Skeletal muscle satellite cell (primary cell): ENCODE measurements at regions not wholly inside any gene's neighbourhood (a gene's known extent, or its start where the extent isn't known, plus 50 kb on each side); places are given as distances from the start of the nearest gene placed in this dataset.

Source experiments
- H3K27me3 ChIP-seq: 2 replicates; pipeline ENCODE4 v1.7.0; 2013; ENCODE audit warnings: low read length; ENCODE audit not compliant: control insufficient read depth, insufficient read depth
- H3K36me3 ChIP-seq: 2 replicates; pipeline ENCODE4 v1.7.0; 2013; ENCODE audit warnings: mild to moderate bottlenecking, control low read depth, low read length; ENCODE audit not compliant: insufficient read depth
- H3K4me1 ChIP-seq: 2 replicates; pipeline ENCODE4 v1.7.0; 2013; ENCODE audit warnings: low read length; ENCODE audit not compliant: control insufficient read depth, insufficient read depth
- H3K4me2 ChIP-seq: 2 replicates; pipeline ENCODE4 v1.7.0; 2013; ENCODE audit warnings: mild to moderate bottlenecking, low read length
- H3K4me3 ChIP-seq: 2 replicates; pipeline ENCODE4 v1.7.0; 2013; ENCODE audit warnings: low read length
- H3K9ac ChIP-seq: 2 replicates; pipeline ENCODE4 v1.7.0; 2013; ENCODE audit warnings: mild to moderate bottlenecking, low read depth, low read length, moderate library complexity
- H3K9me3 ChIP-seq: replicated peaks from 2 replicates; pipeline ENCODE4 v1.7.0; 2013; ENCODE audit warnings: mild to moderate bottlenecking, control low read depth, low read length

DNA sequence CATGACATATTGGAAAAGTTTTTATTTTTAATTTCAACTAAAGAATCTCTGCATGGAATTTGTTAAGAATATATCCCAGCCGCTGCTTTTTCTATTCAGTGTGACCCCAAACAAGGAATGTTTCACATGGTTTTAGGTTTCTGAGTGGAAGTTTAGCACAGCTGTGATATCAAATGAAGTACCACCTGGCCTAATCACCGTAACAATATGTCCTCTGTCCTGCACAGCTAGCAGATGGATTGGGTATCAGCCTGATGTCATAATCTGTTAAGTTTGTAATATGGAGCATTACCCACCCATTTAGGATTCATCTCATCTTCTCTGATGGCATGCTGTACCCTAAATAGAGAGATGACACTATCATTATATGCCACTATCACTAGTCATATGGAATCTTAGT is 963.7 kb upstream of the ADGRL2 start:
- no peak overlapping the region for H3K4me2 ChIP-seq
- H3K4me3 ChIP-seq: no peak overlapping the region
- H3K4me1 ChIP-seq: no peaks in the 10 kb centered on the region
- no peak overlapping the region for H3K9ac ChIP-seq
- no peaks in the 10 kb centered on the region for H3K36me3 ChIP-seq
- peaks cover 3% of the 10 kb centered on the region for H3K9me3 ChIP-seq
- H3K27me3 ChIP-seq: no peaks in the 10 kb centered on the region

DNA sequence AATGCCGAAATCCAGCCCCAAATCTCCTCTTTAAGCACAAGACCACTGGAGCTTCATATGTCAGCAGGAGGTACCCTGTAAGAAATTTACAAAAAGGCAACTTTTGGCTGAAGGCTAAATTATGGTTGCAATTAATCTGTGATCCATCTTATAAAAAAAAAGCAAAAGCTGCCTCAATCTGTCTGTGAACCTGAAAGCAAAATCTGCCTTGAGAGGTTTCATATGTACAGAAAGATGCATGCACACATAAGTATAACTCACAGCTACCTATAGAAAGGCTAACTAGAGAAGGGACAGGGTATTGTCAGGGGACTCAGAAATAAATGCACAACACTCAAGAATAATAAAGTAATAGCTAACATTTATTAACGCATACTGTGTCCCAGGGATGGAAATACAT is 964.2 kb upstream of the ADGRL2 start:
- Histone ChIP-seq H3K9me3 (peaks cover 3% of the 10 kb centered on the region), H3K27me3 (no peaks in the 10 kb centered on the region), H3K9ac (no peak overlapping the region), H3K36me3 (no peaks in the 10 kb centered on the region), H3K4me2 (no peak overlapping the region), H3K4me1 (no peaks in the 10 kb centered on the region), H3K4me3 (no peak overlapping the region)

DNA sequence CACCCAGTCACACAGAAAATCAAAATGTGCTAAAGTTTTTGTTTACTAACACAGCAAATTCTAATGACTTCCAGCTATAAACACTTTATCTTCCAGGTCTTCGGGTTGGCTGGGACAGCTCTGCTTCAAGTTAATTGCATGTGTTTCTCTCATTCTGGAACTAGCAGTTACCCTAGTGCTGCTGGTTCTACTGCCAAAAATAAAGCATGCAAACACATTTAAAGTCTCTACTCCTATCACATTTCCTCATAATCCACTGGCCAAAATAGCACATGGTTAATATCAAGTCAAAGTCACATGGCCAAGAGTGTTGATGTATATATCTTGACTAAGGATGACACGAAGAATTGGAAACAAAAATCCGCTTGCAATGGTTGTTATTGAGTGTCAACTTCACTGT is 973.1 kb upstream of the ADGRL2 start:
- no peaks in the 10 kb centered on the region for H3K4me1 ChIP-seq

DNA sequence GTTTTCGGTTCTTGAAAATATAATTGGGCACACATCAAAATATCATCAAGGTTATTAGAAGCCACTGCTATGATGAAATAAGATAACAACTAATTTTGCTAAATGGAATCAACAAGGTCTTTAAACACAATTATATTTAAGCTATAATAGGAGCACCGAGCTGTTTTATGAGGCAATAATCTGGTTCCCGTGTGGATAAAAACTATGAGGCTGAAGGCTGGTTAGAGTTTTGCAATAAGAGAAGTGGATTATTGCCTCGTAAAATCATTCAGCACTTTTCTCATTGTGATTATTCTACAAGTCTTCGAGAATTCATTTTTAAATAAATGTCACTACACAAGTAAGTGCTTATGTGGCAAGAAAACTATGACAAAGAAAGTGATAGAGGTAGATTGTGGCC is 975.7 kb upstream of the ADGRL2 start:
- Histone ChIP-seq H3K9me3 (no peaks in the 10 kb centered on the region), H3K4me1 (no peaks in the 10 kb centered on the region), H3K36me3 (no peaks in the 10 kb centered on the region), H3K4me2 (no peak overlapping the region), H3K4me3 (no peak overlapping the region), H3K9ac (no peak overlapping the region), H3K27me3 (no peaks in the 10 kb centered on the region)

More for the DNA sequence above, 973.1 kb upstream of the ADGRL2 start:
- Histone ChIP-seq H3K4me2 (no peak overlapping the region), H3K36me3 (no peaks in the 10 kb centered on the region), H3K9ac (no peak overlapping the region), H3K9me3 (no peaks in the 10 kb centered on the region), H3K27me3 (no peaks in the 10 kb centered on the region), H3K4me3 (no peak overlapping the region)

DNA sequence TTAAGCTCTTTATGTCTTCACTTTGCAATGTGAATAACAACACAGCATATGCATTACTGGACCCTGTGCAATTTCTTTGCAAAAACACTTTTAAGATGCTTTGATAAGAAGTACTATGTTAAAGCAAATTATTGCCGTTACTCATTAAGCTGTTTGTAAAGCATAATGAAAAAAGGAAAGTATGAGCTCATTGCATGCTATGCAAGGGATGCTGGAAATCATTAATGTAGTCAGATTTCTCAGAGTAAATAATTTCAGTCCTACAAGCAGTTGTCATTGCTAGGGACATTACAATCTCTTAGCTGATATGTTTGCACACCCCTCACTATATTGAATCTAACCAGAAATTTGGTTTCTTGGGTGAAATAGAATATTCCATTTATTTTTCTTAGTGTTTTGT is 982.5 kb upstream of the ADGRL2 start:
- H3K36me3 ChIP-seq: no peaks in the 10 kb centered on the region
- no peak overlapping the region for H3K4me3 ChIP-seq
- no peaks in the 10 kb centered on the region for H3K27me3 ChIP-seq
- H3K9ac ChIP-seq: no peak overlapping the region
- H3K9me3 ChIP-seq: no peaks in the 10 kb centered on the region
- H3K4me1 ChIP-seq: no peaks in the 10 kb centered on the region
- no peak overlapping the region for H3K4me2 ChIP-seq

DNA sequence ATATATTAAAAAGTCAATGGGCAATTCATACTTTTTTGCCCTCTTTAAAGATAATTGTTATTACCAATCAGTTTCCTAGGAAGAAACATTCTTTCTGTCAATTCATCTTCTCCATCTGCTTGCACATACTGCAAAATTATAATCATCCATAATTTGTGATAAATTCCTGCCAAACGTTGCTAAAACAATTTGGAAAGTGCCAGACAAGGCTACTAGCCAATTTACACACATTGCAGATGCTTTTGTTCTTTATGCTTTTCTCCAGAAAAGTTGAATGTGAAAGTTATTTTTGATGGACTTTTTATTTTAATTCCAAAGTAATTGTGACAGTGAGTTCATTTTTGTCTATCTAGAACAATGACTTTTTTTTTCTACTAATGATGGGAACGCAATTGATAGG is 992.8 kb upstream of the ADGRL2 start:
- H3K27me3 ChIP-seq: no peaks in the 10 kb centered on the region
- H3K4me2 ChIP-seq: no peak overlapping the region
- H3K9me3 ChIP-seq: no peaks in the 10 kb centered on the region
- H3K36me3 ChIP-seq: no peaks in the 10 kb centered on the region
- no peaks in the 10 kb centered on the region for H3K4me1 ChIP-seq
- H3K4me3 ChIP-seq: no peak overlapping the region
- no peak overlapping the region for H3K9ac ChIP-seq

DNA sequence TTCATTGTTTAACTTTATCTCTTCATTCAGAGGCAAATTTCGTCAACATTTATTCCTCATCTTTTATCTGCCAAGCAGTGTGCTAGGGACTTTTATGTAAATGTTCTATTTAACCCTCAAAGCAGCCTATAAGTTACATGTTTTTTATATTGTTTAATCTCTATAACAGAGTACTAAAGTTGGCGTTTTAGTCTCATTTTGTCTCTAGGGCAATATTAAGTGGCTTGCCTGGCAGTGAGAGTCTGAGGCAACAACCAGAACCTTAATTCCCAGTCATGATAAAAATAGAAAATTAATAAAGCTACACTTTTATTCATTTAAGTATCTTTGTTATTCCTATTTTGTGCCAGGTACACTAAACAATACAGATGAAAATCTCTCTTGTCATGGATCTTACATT is 994.3 kb upstream of the ADGRL2 start:
- H3K9me3 ChIP-seq: no peaks in the 10 kb centered on the region
- H3K27me3 ChIP-seq: no peaks in the 10 kb centered on the region
- H3K4me2 ChIP-seq: no peak overlapping the region
- no peaks in the 10 kb centered on the region for H3K36me3 ChIP-seq
- H3K9ac ChIP-seq: no peak overlapping the region
- H3K4me3 ChIP-seq: no peak overlapping the region
- no peaks in the 10 kb centered on the region for H3K4me1 ChIP-seq

DNA sequence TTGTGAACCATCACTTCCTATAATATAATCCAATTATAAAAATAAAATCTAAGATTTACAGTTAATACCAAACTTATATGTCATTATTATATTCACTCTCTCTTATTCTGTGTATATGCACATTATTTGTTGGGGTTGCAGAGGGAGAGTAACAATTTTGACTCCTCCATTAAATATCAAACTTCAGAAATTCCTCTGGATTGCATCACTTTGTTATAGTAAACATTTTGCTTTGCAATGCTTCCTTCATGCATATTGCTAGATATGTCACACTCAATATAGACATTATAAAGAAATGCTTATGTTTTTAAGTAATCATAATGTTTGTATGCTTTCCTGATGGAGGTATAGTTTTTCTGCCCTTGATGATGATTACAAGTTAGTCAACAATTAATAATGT is 999.0 kb upstream of the ADGRL2 start:
- Histone ChIP-seq H3K9me3 (no peaks in the 10 kb centered on the region), H3K36me3 (no peaks in the 10 kb centered on the region), H3K4me2 (no peak overlapping the region), H3K9ac (no peak overlapping the region), H3K27me3 (no peaks in the 10 kb centered on the region), H3K4me3 (no peak overlapping the region), H3K4me1 (no peaks in the 10 kb centered on the region)

DNA sequence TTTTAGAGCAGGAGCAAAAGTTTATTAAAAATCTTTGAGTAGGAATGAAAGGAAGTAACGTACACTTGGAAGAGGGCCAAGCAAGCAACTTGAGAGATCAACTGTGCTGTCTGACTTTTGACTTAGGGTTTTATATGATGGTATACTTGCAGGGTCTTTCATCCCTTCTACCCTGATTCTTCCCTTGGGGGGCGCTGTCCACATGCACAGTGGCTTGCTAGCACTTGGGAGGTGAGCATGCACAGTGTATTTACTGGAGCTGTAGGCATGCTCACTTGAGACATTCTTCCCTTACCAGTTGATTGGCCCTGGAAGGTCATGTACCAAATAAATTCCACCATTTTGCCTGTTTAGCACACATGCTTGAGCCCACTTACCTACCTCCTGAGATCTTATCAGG is 1001.3 kb upstream of the ADGRL2 start:
- H3K9ac ChIP-seq: no peak overlapping the region
- no peaks in the 10 kb centered on the region for H3K4me1 ChIP-seq
- H3K27me3 ChIP-seq: no peaks in the 10 kb centered on the region
- H3K9me3 ChIP-seq: no peaks in the 10 kb centered on the region
- no peak overlapping the region for H3K4me2 ChIP-seq
- no peaks in the 10 kb centered on the region for H3K36me3 ChIP-seq
- no peak overlapping the region for H3K4me3 ChIP-seq

DNA sequence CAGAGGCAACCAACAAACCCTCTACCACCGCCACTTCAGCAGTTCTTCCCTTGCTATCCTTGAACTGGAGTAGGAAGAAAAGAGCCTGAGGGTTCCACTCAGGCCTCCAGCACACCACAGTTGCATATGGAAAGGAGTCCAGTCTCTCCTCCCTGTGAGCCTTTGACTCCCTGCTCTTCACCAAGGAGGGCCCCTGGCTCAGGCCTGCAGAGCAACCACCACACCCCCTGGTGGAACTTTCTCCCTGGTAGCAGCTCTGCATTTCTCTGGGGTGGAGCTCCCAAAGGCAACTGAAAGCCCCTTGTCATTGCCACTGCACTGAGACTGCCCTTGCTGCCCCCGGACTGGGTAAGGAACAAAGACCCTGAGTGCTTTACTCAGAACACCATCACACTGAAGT is 1021.5 kb upstream of the ADGRL2 start:
- Histone ChIP-seq H3K4me2 (no peak overlapping the region), H3K9me3 (peaks cover 14% of the 10 kb centered on the region), H3K27me3 (no peaks in the 10 kb centered on the region), H3K9ac (no peak overlapping the region), H3K4me3 (no peak overlapping the region), H3K4me1 (no peaks in the 10 kb centered on the region), H3K36me3 (no peaks in the 10 kb centered on the region)

DNA sequence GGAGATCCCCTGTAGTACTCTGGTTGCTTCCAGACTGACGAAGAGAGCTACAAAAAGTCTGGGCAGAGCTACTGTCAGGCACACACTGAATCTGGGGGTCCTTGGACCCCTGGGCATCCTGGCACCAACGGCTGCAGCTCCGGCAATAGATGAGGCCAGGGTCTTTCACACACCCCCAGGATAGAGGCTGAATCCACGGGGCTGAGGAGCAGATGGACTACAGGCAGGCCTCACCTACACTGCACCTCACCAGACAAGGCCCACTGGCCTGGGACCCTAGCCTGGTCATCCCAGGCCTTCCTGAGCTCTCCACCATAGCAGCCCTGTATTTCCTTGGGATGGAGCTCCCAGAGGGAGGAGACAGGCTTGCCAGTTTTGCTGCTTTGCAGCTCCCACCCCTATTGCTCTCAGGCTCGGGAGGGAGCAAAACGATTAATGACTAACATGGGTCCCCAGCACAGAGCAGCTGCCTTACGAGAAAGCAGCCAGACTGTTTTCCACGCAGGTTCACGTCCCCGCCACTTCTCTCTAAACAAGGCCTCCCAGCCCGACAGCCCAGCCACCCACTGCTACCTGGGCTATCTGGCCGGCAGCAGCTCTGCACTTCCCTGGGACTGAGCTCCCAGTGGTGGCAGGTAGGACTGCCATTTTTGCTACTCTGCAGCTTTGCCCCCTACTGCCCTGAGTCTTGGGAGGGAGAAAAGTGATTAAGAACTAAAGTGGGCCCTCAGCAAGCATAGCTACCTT is 1022.5 kb upstream of the ADGRL2 start:
- Histone ChIP-seq H3K4me3 (no peak overlapping the region), H3K9me3 (peaks cover 8% of the 10 kb centered on the region), H3K27me3 (no peaks in the 10 kb centered on the region), H3K9ac (no peak overlapping the region), H3K4me1 (no peaks in the 10 kb centered on the region), H3K36me3 (no peaks in the 10 kb centered on the region), H3K4me2 (no peak overlapping the region)

DNA sequence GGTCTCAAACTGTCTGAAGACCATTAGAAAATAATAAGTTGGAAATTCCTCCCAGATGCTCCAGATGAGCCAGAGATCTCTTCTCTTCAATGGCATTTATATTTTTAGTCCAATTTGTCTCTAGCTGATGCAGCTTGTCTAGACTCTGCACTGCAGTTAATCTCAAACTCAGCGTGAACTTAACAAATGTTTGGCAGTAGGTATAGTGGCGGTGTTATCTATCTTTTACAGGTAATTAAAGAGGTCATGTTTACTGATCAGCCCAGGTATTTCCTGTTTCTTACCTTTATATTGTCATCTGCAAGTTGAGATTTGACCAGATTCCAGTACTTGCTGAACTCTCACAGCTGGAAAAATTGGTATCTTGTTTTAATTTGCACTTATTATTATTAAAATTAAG is 1024.5 kb upstream of the ADGRL2 start:
- no peak overlapping the region for H3K4me3 ChIP-seq
- peaks cover 8% of the 10 kb centered on the region for H3K9me3 ChIP-seq
- H3K4me2 ChIP-seq: no peak overlapping the region
- H3K9ac ChIP-seq: no peak overlapping the region
- H3K27me3 ChIP-seq: no peaks in the 10 kb centered on the region
- no peaks in the 10 kb centered on the region for H3K4me1 ChIP-seq
- no peaks in the 10 kb centered on the region for H3K36me3 ChIP-seq
